HG03439 (cell line): ENCODE measurements at regions not wholly inside any gene's neighbourhood (a gene's known extent, or its start where the extent isn't known, plus 50 kb on each side); places are given as distances from the start of the nearest gene placed in this dataset.
"Not testable (repeated sequence)": the region's sequence is repeated elsewhere in the genome, so short reads cannot be mapped to it uniquely, and the experiment has no call there.

ENCODE experiments used
- ATAC-seq: cut with Tn5 transposase; IDR thresholded peaks from one replicate; pipeline ENCODE4 v1.9.1; 2021; ENCODE audit warnings: mild to moderate bottlenecking, moderate library complexity; ENCODE audit not compliant: unreplicated experiment

- not testable (repeated sequence) for ATAC-seq
These were observed 214.3 kb upstream of the FSCB start for GRCh38 chr14:44721395-44721794.

DNA sequence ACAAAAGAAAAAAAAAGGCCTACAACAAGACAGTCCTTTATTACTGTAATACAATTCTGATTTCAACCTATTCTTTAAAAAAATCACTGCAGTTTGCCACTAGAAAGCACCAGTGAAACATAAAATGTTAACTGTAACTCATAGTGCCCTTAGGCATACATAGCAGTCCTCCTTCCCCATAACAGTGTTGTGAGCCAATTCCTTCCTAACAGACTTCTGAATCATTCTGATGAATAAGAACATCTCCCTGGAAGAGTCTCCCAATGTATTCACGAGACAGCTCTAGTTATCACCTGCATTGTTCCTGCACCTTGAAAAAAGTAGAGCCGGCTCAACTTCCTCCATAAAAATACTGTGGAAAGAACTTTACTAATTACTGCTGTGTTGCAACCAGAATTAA lies 213.6 kb upstream of the FSCB start:
- ATAC-seq: no peak

- ATAC-seq: no peak
These were observed 205.1 kb upstream of the FSCB start for GRCh38 chr14:44712024-44712815.

DNA sequence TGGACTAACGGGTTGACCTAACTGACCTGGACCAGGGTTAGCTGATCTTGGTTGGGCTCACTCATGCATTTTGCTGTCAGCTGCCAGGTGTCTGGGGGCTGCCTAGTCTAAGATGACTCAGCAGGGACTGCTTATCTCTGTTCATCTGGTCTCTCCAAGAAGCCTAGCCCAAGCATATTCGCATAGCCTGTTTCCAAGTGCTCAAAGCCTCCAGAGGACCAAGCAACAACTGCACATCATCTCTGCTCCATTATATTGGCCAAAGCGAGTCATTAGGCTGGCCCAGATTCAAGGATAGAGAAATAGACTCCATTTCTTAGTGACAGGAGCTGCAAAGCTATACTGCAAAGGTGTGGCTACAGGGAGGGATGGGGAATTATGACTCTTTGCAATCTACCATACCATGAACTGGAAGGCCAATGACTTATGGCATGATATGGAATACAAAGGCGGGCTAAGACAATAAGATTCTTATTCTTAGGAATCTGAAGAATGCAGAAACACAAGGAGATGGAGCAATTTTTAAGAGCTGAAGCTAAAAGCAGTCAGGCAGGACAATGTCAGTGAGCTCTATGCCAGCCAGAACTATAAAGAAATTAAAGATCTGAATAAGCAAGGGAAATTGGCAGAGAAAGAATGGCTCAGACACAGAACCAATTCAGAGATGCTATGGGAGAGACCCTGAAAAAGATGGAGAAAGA lies 194.6 kb upstream of the FSCB start:
- ATAC-seq: no peak

DNA sequence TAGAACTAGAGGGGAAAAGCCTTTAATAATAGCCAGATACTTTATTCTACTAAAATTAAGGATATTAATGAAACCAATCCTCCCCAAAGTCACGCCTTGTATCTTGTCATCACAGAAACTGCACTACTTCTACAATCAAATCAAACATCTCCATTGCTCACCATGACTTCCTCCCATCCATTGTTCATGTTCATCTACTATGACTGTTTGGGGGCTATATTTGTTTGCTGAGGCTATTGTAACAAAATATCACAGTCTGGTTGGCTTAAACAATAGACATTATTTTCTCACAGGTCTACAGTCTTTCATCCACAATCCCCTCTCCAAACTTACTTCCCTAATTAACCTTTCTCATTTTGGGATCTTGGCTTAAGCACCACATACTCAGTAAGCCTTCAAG lies 193.6 kb upstream of the FSCB start:
- no peak for ATAC-seq

GRCh38 chr14:44700184-44700583 lies 193.1 kb upstream of the FSCB start:
- no peak for ATAC-seq

- ATAC-seq: no peak
These were observed 192.3 kb upstream of the FSCB start for GRCh38 chr14:44699391-44699790.

GRCh38 chr14:44669496-44669895 lies 162.4 kb upstream of the FSCB start:
- no peak for ATAC-seq

GRCh38 chr14:44663136-44663535 lies 156.1 kb upstream of the FSCB start:
- ATAC-seq: no peak

GRCh38 chr14:44662250-44662891 lies 155.3 kb upstream of the FSCB start:
- ATAC-seq: no peak

DNA sequence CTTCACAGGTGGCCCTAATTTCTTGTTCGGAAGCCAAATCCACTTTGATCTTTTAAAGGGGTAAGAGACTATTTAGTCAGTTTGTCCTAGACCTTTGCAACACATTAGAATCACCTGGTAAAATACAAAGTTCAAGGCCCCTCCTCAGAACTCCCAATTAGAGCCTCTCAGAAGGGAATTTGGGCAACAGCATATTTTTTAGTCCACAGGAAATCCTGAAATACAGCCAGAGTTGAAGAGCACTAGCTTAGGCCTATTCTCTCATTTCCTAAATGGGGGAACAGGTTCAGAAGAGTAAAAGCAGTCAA lies 151.3 kb upstream of the FSCB start:
- no peak for ATAC-seq

DNA sequence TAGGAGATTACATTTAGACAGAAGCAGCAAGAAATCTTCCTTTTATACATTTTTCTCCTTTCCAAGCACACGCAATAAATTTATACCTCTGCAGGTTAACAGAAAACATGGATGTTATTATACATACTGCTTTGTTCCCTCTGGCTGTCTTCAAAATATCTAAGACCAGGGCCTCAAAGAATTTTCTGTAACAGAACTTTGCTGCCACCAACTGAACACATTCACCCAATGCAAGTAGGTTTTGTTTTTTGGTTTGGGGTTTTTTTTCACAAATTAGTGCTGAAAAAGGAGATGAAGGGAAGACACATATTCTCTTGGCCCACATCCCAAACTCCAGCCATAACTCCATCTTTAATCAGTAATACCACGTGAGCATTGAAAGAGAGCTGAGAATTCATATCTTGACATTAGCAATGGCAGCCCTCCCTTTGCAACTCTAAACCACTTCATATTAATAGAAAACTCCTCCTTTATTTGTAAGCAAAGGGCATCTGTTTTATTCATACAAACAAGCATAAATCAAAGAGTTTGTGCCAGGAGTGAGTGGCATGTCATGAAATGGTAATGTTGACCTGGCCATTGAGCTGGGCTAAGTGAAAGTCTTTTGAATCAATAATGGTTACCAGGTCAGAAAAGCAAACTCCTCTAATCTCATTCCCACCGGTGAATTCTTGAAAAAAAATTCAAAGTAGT lies 150.8 kb upstream of the FSCB start:
- ATAC-seq: no peak

DNA sequence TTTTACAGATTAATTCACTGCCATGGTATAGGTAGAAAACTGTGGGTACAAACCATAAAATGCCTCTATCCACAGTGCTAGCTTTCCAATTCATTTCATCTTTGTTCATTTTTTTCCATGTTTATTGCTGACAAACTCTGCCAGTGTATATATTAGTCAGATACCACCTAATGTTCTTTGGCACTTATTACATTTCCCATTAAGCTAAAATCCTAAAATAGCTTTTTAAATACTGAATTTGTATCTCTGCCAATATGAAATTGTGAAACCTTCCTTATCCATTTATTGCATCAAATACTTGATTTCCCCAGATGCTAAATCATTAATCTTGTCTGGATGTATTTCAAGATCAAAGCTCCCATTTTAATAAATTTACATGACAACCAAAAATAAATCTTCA lies 150.1 kb upstream of the FSCB start:
- no peak for ATAC-seq

DNA sequence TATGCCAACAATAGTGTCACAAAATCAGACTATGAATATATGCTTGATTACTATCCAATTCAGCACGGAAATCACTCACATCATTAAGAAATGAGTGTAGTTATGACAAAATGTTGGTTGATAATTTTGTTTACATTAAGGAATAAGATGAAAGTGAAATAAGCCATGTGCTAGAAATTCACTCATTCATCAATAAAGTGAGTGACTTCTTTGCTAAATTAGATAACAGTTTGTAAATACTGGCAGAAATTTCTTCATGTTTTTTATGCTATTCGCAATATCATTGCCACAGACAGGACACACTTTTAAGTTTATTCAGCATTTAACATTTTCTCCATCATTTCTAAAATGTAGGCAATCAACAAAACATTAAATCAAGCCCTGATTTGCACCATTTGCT lies 147.5 kb upstream of the FSCB start:
- ATAC-seq: no peak

DNA sequence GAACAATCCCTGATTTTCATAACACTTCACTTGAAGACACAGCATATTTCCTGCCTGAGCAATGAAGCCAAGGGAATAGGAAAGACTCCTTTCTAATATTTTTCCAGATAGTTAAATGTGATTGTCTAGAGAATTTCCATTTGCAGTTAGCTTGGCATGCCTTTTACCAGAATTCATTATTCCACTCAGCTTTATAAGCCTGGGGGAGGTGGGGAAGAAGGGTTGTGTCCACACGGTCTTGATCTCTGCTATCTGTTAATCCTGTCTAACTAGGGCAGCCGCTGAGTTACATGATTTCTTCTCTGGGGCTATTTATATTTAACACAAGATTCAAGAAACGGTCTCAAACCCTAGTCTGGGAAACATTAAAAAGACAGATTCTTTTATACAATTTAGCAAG lies 146.6 kb upstream of the FSCB start:
- no peak for ATAC-seq

DNA sequence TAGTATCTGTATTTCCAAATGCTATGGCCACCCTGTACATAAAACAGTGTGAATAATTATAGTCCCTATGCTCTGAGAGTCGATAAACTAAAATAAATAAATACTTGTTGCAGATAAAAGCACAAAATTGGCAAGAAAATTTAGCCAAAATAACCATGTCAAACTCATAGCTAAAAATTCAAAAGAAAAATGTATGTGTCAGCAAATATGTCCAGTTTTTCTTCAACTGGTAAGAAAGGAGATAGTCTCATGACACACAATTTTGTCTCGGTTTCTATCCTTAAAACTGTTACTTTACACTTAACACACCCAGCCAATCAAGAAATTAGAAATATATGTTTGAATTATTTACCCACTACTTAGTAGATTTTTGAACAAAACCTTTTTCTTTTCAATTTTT lies 145.6 kb upstream of the FSCB start:
- ATAC-seq: no peak

DNA sequence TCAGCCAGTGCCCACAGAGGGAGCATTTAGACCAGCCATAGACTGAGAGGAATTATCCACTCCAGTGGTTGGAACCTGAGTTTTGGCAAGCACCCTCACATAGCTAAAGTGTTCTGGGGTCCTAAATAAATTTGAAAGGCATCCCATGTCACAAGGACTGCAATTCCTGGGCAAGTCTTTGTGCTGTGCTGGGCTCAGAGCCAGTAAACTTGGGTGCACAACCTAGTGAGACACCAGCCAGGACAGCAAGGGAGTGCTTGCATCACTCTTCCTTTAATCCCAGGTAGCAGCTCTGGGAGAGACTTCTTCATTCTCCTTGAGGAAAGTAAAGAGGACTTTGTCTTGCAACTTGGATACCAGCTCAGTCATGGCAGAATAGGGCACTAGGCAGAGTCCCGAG lies 142.0 kb upstream of the FSCB start:
- ATAC-seq: no peak

DNA sequence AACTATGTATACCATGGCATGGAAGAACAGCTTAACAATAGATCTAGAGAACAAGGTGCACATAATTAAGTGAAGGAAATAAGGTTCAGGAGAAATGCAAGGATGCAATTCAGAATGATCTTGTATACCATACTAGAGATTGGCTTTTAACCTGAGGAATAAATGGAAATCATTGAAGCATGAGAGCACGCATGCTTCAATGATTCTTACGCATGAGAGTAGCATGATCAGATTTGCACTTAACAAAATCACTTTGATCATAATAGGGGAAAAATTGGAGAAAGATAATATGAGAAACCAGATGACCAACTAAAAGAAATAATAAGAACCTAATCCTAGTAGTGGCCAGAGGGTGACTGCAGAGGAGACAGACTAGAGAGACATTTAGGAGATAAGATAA lies 133.3 kb upstream of the FSCB start:
- no peak for ATAC-seq

- no peak for ATAC-seq
These were observed 132.8 kb upstream of the FSCB start for GRCh38 chr14:44639781-44640385.

GRCh38 chr14:44634692-44635091 lies 127.6 kb upstream of the FSCB start:
- ATAC-seq: no peak

DNA sequence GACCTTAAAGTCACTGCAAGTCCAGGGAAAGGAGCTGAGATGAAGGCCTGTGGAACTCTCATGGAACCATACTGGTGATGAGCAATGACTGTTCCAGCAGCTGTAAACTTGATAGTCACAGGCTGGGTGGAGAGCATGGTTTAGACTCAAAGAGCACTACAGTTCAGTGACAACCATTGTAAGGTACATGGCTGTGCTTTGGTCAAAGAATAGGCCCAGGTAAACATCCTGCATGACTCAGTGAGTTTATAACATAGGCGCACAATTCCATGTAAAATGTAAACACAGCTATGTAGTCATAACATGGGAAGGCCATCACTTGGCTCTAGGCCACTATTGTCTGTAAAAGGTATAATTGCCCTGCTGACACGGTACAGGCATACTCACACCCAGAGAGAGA lies 119.3 kb upstream of the FSCB start:
- no peak for ATAC-seq
